HG03139 (cell line): ENCODE measurements at regions not wholly inside any gene's neighbourhood (a gene's known extent, or its start where the extent isn't known, plus 50 kb on each side); places are given as distances from the start of the nearest gene placed in this dataset.

Experiments
- ATAC-seq: cut with Tn5 transposase; IDR thresholded peaks from one replicate; pipeline ENCODE4 v1.9.1; 2021; ENCODE audit not compliant: unreplicated experiment

GRCh38 chr5:58121391-58121790 is 338.5 kb downstream of the PLK2 start:
- no peak for ATAC-seq

DNA sequence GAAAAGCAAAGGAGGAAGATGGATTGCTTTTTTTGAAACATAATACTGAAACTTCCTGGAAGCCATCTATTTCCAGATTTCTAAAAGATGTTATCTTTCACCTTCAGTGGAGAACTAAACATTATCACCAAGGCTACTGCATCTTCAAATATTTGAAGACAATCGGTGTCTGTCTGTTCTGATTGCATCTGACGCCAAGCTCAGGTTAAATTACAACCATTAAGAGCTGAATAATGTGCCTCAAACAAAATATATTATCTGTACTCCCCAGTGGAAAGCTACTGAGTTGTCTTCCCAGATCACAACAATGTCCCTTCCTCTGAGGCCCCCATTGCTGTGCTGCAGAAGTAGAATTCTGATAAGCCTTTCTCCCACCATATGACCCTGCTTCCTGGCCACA is 342.3 kb downstream of the PLK2 start:
- ATAC-seq = no peak

DNA sequence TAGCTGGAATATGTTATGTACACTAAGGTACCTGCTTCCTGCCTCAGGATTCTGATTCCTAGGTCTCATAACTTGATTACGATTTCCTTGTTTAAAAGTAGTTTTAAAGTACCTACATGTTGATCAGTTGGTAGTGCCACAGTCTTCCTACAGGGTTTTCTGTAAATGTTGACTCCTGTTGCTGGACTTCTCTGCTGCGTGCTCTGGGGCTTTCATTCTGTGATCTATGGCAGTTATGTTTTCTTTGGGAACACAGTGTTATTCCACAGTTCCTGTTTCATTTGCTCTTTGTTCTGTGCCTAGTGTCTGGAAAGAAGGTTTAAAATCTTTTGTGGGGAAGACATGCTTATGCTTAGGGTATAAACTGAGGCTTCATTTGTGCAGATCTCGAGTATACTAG is 343.5 kb downstream of the PLK2 start:
- ATAC-seq = no peak

DNA sequence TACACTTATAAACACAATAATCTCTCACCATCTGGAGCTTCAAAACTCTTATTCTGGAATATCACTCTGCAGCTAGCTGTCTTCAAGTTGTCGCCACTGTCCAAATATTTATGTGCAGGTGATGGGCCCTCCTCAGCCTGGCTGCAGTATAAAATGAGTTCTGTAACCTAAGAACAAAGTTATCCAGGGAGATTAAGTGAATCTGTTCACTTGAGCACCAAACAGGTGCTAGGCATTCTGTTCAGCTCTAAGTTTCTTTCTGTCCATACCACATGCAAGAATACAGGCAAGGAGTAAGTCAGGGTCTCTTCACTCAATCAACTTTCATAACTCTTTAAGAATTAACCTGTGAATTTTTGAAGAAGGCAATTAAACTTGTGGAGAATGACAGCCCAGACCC is 344.1 kb downstream of the PLK2 start:
- no peak for ATAC-seq

DNA sequence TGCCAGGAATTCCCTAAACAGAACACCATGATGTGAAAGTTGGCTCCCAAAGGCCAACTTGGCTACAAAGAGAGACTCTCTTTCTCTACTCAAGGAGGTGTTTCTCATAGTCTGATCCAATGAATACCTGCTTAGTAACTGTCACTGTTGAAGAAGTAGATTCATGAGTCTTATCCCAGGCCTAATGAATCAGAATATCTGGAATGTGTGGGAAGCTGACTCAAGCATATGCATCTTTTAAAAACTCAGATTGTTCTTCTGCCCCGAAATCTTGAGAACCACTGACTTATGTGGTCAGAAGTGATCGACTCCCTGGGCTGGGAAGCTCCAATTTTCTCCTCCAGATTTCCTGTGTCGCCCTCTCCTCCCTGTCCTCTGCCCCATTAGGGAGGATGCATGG is 345.6 kb downstream of the PLK2 start:
- no peak for ATAC-seq

DNA sequence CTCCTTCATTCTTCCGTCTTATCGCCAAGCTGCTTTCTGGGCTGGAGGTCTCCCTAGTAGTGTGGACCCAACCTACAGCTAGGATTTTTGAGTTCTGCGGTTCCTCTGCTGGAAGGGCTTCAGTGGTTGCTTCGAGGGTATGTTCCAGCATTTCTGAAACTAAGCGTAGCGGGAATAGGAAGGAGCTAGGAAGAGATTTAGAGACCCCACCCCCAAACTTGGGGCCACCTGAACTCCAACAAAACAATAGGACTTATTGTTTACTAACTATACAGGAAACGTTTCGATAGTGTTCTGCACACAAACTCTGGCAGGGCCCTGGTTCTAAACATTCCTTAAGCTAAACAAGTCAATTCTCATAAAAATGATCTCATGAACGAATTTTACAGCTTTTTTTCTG is 346.7 kb downstream of the PLK2 start:
- no peak for ATAC-seq

DNA sequence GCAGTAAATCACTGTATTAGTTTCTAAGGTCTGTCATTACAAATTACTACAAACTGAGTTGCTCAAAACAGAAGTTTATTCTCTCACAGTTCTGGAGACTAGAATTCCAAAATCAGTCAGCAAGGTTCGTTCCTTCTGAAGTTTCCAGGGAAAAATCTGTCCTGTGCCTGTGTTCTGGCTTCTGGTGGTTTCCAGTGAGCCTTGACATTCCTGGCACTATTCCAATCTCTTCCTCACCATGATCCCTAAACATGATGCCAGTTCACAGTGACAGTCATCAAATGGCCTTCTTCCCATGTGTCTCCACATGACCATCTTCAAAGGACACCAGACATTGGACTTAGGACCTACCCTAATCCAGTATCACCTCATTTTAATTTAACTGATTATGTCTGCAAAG is 351.4 kb downstream of the PLK2 start:
- ATAC-seq = no peak

DNA sequence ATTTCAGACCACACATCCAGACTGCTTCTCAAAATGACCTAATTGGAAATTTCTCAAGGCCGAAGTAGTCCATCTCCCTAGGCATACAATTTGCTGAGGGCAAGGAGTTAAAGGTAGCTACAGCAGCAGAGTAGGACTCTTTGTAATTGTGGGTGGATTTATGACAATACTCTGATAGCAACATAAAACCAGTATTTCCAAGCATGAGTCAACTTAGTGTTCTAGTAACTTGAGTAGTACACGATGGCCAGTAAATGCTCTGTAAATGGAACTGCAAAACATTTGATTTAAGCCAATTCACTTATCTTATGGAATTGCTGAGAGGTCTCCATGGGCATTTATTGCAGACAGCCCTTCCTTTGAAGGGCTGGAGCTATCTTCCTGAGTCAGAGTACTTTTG is 352.2 kb downstream of the PLK2 start:
- ATAC-seq = no peak

GRCh38 chr5:58106754-58107410 is 353.0 kb downstream of the PLK2 start:
- ATAC-seq = no peak

- no peak for ATAC-seq
Measured at GRCh38 chr5:58105836-58106235, 354.1 kb downstream of the PLK2 start.

DNA sequence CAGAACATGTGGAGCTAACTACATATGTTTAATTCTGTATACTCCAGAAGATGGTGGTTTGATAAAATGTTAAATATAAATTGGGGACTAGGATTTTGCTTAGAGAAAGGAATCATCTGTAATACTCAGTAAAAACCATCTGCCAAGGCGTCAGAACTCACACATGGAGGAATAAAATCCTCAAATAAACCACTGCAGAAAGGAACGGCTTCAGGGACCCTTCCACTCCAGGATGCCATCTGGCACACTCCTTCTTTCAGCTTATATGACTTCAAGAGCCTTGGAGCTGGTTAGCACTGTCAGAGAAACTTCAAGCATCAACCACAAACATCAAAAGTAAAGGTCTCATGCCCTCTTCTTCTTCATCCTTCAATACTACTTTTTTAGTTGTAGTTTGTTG is 360.6 kb downstream of the PLK2 start:
- ATAC-seq = no peak

DNA sequence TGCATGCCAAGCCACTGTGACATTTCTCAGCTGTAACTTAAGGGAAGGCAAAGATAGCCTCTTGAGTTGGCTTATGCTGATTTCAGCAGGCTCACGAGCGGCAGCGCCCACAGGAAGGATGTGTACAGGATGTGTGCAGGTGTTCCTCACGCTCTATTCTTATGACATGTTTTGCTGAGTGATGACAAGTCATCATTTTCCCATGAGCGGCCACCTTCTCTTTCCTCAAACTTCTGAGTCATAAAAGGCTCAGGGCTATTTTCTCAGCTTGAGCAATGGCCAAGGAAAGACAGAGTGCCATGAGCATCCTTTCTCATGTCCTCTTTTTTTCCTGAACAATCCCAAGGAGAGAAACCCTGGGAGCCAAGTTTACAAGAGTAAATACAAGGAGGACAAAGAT is 365.9 kb downstream of the PLK2 start:
- ATAC-seq = no peak

DNA sequence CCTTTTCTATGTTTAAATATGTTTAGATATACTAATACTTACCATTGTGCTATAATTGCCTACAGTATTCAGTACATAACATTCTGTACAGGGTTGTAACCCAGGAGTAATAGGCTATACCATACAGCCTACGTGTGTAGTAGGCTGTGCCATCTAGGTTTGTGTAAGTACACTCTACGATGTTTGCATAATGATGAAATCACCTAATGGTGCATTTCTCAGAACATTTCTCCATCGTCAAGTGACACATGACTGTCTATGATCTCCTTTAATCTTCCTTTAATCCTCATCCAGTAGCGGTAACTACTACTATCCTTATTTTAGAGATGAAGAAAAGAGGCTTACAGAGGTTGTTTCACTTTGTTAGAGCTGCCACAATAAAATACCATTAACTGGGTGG is 369.2 kb downstream of the PLK2 start:
- no peak for ATAC-seq

GRCh38 chr5:58088941-58089340 is 370.9 kb downstream of the PLK2 start:
- ATAC-seq = no peak

- no peak for ATAC-seq
Measured at GRCh38 chr5:58087905-58088304, 372.0 kb downstream of the PLK2 start.

GRCh38 chr5:58087123-58087522 is 372.8 kb downstream of the PLK2 start:
- no peak for ATAC-seq

GRCh38 chr5:58085800-58086199 is 374.1 kb downstream of the PLK2 start:
- ATAC-seq = no peak

DNA sequence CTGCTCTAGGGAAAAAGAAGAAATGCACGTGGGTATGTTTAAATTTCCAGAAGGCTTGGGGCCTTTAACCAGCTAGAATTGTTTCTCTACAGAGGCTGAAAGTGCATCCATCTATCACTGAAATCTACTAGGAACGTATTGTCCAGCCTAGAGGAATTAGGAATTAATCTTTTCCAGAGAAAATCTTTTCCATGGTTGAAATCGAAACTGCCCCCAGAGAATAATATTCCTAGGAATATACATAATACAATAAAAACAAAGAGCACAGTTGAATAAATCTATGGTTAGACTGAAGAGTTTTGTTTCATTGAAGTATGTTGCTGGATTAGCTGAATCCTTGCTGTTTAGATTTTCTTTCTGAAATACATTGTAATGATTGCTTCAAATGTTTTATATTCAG is 378.5 kb downstream of the PLK2 start:
- no peak for ATAC-seq

DNA sequence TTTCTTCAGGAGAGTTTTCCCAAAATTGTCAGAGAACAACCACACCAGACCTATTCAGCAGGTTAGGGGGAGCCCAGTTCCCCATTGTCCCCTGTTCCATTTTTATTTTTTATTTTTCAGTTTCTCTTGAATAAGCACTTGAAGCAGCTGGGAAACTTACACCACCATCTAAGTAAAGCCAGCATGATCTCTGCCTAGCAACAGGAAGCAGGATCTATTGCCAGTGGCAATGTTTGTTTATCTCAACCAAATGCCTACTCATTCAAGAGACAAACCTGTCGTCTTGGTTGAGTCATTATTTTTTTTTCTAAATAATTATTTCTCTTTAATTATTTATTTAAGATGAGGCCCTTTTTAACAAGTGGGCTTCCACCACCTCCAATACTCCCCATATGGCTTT is 379.3 kb downstream of the PLK2 start:
- no peak for ATAC-seq

DNA sequence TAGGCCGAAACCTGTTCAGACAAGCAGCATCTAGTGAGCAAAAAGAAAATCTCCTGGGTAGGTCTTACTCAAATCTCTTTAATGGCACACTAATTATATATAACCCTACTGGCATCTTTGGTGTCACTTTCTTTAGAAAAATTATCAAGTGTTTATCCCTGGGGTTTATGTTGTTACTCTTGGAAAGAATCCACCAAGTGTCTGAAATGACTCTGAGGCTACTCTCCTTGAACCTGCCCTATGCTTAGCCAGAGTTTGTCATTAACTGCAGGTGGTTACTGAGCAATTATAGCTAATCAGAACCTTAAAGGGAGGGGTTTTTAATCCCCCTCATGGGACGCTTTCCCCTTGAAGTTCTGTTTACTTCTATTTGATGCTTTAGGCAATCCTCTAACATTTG is 381.9 kb downstream of the PLK2 start:
- ATAC-seq = no peak

DNA sequence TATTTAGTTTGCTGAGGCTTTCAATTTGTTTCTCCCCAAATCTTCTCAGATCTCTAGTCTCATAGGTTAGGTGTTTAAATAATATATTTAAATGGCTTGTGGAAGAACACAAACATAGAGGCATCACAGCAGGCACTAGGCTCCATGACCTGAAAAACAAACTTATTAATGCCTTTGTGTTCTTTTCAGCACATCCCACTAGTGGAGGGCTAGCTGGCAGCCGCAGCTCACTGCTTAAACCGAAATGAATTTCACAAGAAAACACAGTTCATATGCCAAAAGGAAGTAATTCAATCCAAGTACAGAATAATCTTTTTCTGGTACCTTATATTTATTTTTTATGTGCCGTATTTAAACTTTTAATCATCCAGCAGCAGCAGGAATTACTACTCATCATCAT is 382.5 kb downstream of the PLK2 start:
- ATAC-seq = no peak

- ATAC-seq = no peak
Measured at GRCh38 chr5:58076483-58077257, 383.2 kb downstream of the PLK2 start.

DNA sequence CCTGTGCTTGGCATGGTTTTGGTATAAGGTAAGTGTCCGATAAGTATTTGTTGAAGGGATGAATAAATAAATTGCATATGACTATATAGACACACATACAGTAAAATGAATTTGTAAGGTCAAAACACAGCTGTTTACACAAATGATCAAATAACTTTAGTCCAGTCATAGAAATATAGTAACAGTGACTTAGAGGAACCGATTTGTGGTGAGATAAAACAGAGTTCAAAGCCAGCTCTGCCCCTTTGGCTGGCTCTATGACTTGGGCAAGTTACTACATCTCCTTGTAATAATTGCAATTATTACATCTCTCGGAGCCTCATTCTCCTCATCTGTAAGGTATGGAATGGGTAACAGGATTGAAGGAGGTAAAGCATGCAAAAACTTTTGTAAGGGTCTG is 384.0 kb downstream of the PLK2 start:
- no peak for ATAC-seq
